NCI-H774 (cell line): ENCODE measurements at regions not wholly inside any gene's neighbourhood (a gene's known extent, or its start where the extent isn't known, plus 50 kb on each side); places are given as distances from the start of the nearest gene placed in this dataset.
A peak's percentile ranks its signal among the peaks of the same experiment; 100 is the strongest.
"Not testable (repeated sequence)": the region's sequence is repeated elsewhere in the genome, so short reads cannot be mapped to it uniquely, and the experiment has no call there.

Experiments
- DNase-seq: peaks from one replicate; lab custom pipeline; 2025; lab: John Stamatoyannopoulos, UW

GRCh38 chr4:138113819-138114400 is 128.2 kb downstream of the SLC7A11 start:
- no peak for DNase-seq

- not testable (repeated sequence) for DNase-seq
These were observed 129.3 kb downstream of the SLC7A11 start for GRCh38 chr4:138112890-138113289.

- DNase-seq, result no peak
These were observed 129.8 kb downstream of the SLC7A11 start for GRCh38 chr4:138112389-138112788.

GRCh38 chr4:138111462-138112000 is 130.6 kb downstream of the SLC7A11 start:
- DNase-seq, result no peak

- DNase-seq, result no peak
These were observed 131.3 kb downstream of the SLC7A11 start for GRCh38 chr4:138110815-138111214.

- no peak for DNase-seq
These were observed 135.1 kb downstream of the SLC7A11 start for GRCh38 chr4:138107023-138107422.

GRCh38 chr4:138105331-138105730 is 136.8 kb downstream of the SLC7A11 start:
- DNase-seq, result no peak

- DNase-seq, result no peak
These were observed 137.9 kb downstream of the SLC7A11 start for GRCh38 chr4:138104284-138104680.

- DNase-seq, result no peak
These were observed 138.4 kb downstream of the SLC7A11 start for GRCh38 chr4:138103597-138104283.

GRCh38 chr4:138099385-138099784 is 142.8 kb downstream of the SLC7A11 start:
- no peak for DNase-seq

GRCh38 chr4:138097912-138098600 is 144.1 kb downstream of the SLC7A11 start:
- DNase-seq, result no peak

- DNase-seq, result no peak
These were observed 145.6 kb downstream of the SLC7A11 start for GRCh38 chr4:138096384-138097062.

- DNase-seq, result no peak
These were observed 146.8 kb downstream of the SLC7A11 start for GRCh38 chr4:138095378-138095777.

GRCh38 chr4:138092060-138092459 is 150.1 kb downstream of the SLC7A11 start:
- no peak for DNase-seq

- no peak for DNase-seq
These were observed 151.1 kb downstream of the SLC7A11 start for GRCh38 chr4:138090918-138091676.

GRCh38 chr4:138090150-138090917 is 151.8 kb downstream of the SLC7A11 start:
- peak; percentile 33 for DNase-seq

GRCh38 chr4:138088449-138089208 is 153.5 kb downstream of the SLC7A11 start:
- DNase-seq, result no peak

GRCh38 chr4:138087066-138087719 is 155.0 kb downstream of the SLC7A11 start:
- no peak for DNase-seq

- DNase-seq, result no peak
These were observed 155.5 kb downstream of the SLC7A11 start for GRCh38 chr4:138086611-138087041.
